GM19328 (cell line): ENCODE measurements at regions not wholly inside any gene's neighbourhood (a gene's known extent, or its start where the extent isn't known, plus 50 kb on each side); places are given as distances from the start of the nearest gene placed in this dataset.

Experiments
- ATAC-seq: cut with Tn5 transposase; IDR thresholded peaks from one replicate; pipeline ENCODE4 v1.9.1; 2021; ENCODE audit warnings: mild to moderate bottlenecking, moderate library complexity; ENCODE audit not compliant: unreplicated experiment

DNA sequence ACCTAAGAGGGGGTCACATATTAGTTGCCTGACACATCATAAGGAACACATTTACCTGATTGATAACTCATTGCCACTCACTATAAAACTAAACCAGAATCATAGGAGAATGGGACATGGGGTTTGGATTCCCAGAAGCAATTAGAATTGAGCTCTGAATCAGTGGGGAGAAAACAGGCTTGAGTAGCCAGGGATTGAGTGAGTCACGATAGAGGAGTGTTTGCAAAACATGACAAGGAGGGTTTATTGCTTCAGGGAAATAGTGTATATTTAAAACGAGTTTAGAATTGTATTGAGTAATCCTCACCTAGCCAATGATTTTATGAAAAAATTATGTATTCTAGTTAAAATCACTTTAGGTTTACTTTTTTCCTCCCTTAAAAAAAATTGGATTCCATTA is 101.1 kb upstream of the THRB start:
- no peak for ATAC-seq

GRCh38 chr3:24596626-24597025 is 102.0 kb upstream of the THRB start:
- no peak for ATAC-seq

- ATAC-seq: no peak
These were observed 104.2 kb upstream of the THRB start for GRCh38 chr3:24598695-24599470.

- no peak for ATAC-seq
These were observed 106.7 kb upstream of the THRB start for GRCh38 chr3:24601066-24601939.

GRCh38 chr3:24604215-24604614 is 109.6 kb upstream of the THRB start:
- ATAC-seq: no peak

GRCh38 chr3:24605511-24606028 is 110.9 kb upstream of the THRB start:
- no peak for ATAC-seq

- ATAC-seq: no peak
These were observed 112.6 kb upstream of the THRB start for GRCh38 chr3:24607281-24607680.

- ATAC-seq: no peak
These were observed 114.2 kb upstream of the THRB start for GRCh38 chr3:24608701-24609390.

DNA sequence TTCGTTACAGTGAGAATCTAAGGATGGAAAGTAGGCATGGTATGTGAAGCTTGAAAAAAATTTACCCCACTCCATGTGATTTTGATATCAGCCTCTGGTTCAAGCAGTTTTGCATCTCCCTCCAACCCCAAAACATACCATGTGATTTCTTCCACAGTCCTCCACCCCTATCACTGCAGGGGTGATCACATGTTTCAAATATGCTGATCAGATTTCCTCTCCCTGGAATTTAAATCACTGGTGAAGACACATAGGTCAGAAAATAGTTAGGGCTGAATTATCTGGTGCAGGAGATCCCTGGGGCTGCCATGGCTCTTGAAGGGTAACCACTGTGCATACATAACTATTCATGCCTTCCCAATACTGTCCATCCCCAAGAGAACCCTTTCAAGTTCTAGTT is 119.7 kb upstream of the THRB start:
- ATAC-seq: no peak

GRCh38 chr3:24615177-24615576 is 120.5 kb upstream of the THRB start:
- ATAC-seq: no peak

- no peak for ATAC-seq
These were observed 121.6 kb upstream of the THRB start for GRCh38 chr3:24616110-24616829.

- no peak for ATAC-seq
These were observed 127.5 kb upstream of the THRB start for GRCh38 chr3:24622138-24622537.

DNA sequence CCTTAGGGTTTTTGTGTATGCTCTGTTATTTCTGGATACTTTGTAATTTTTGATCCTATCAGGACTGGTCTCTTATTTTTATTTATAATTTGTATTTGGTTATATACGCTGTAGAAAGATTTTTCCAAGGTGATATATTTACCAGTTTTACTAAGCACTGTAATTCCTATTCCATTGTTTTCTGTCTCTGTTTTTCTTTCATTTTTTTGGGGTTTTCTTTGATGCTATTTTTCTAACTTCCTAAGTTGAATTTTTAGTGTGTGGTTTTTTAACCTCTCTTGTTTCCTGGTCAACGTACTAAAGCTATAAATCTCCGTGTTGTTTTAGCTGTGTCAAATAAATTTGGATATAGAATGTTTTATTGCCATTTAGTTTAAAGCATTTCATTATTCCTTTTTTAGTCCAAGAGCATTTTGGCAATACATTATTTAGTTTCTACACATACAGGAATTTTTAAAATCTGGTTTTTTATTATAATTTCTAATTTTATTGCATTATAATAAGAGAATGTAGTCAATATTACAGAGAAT is 128.1 kb upstream of the THRB start:
- ATAC-seq: no peak

GRCh38 chr3:24623657-24624056 is 129.0 kb upstream of the THRB start:
- no peak for ATAC-seq

GRCh38 chr3:24624938-24625681 is 130.5 kb upstream of the THRB start:
- ATAC-seq: no peak

- no peak for ATAC-seq
These were observed 134.0 kb upstream of the THRB start for GRCh38 chr3:24628523-24629258.

- no peak for ATAC-seq
These were observed 136.8 kb upstream of the THRB start for GRCh38 chr3:24631481-24631880.

DNA sequence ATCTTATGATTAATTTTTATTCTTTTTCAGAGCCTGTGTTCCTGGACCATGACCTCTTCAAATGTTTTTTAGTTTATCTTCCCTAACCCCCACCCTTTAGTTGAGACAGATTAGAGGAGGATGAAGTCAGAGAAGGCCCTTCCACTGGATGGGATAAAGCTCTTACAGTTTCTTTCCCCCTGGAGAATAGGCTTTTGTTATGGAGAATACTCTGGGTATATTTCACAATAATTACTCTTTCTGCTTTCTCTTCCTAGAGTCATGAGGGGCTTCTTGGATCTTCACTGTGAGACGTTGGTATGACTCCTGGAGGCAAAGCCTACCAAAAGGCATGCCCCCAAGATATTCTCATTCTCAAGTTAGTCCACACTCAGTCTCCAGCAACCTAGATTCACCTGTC is 144.4 kb upstream of the THRB start:
- ATAC-seq: no peak
